Liver (tissue), 7 donors: ENCODE measurements at regions not wholly inside any gene's neighbourhood (a gene's known extent, or its start where the extent isn't known, plus 50 kb on each side); places are given as distances from the start of the nearest gene placed in this dataset.

Experiments used
- DNase-seq: peaks from one replicate; pipeline ENCODE4 v3.0.0-alpha.2; 2017; ENCODE audit warnings: low spot score
- H3K27ac ChIP-seq, 2 donors: one replicate each; pipeline ENCODE4 v1.7.0; 2013; ENCODE audit warnings: inconsistent platforms in 2 of 2, low read length in 2 of 2, control low read depth in 1 of 2, low read depth in 1 of 2, mild to moderate bottlenecking in 1 of 2
- H3K27me3 ChIP-seq, 4 donors: one replicate each; pipeline versions ENCODE4 v1.6.1 to v1.7.0; 2013; ENCODE audit warnings: low read length in 3 of 4, inconsistent platforms in 1 of 4, mild to moderate bottlenecking in 1 of 4, moderate library complexity in 1 of 4; ENCODE audit not compliant: control insufficient read depth in 4 of 4, insufficient read depth in 4 of 4
- H3K36me3 ChIP-seq, 4 donors: one replicate each; pipeline versions ENCODE4 v1.6.1 to v1.7.0; 2013; ENCODE audit warnings: low read length in 3 of 4, mild to moderate bottlenecking in 3 of 4, low read depth in 1 of 4, moderate library complexity in 1 of 4; ENCODE audit not compliant: control insufficient read depth in 4 of 4, insufficient read depth in 3 of 4
- H3K4me1 ChIP-seq, 4 donors: one replicate each; pipeline versions ENCODE4 v1.6.1 to v1.7.0; 2013; ENCODE audit warnings: low read length in 3 of 4, mild to moderate bottlenecking in 3 of 4, moderate library complexity in 1 of 4; ENCODE audit not compliant: control insufficient read depth in 4 of 4, insufficient read depth in 4 of 4
- H3K4me3 ChIP-seq, 3 donors: one replicate each; pipeline versions ENCODE4 v1.6.1 to v1.7.0; 2013; ENCODE audit warnings: low read length in 3 of 3, control low read depth in 1 of 3, low read depth in 1 of 3, mild to moderate bottlenecking in 1 of 3
- H3K9ac ChIP-seq, 2 donors: one replicate each; pipeline ENCODE4 v1.7.0; 2013; ENCODE audit warnings: low read length in 2 of 2, mild to moderate bottlenecking in 2 of 2, moderate library complexity in 2 of 2, control low read depth in 1 of 2, low read depth in 1 of 2
- H3K9me3 ChIP-seq, 4 donors: one replicate each; pipeline versions ENCODE4 v1.6.1 to v1.7.0; 2013; ENCODE audit warnings: low read length in 3 of 4; ENCODE audit not compliant: control insufficient read depth in 4 of 4
- ATF3 ChIP-seq: IDR thresholded peaks from 2 replicates; pipeline ENCODE4 v1.6.1; 2016; ENCODE audit warnings: antibody characterized with exemption
- GABPA ChIP-seq, 2 donors: IDR thresholded peaks in 1 of 2; conservative IDR thresholded peaks in 1 of 2; 2 replicates each; pipeline ENCODE4 v1.6.1; 2016; ENCODE audit warnings: antibody characterized with exemption in 2 of 2, mild to moderate bottlenecking in 1 of 2, moderate library complexity in 1 of 2
- HNF4A ChIP-seq, 2 donors: conservative IDR thresholded peaks; 2 replicates each; pipeline ENCODE4 v1.6.1; 2016; ENCODE audit warnings: antibody characterized with exemption in 2 of 2, mild to moderate bottlenecking in 2 of 2
- JUND ChIP-seq, 2 donors: IDR thresholded peaks; 2 replicates each; pipeline ENCODE4 v1.6.1; 2016; ENCODE audit warnings: antibody characterized with exemption in 2 of 2
- NR2F2 ChIP-seq: IDR thresholded peaks from 2 replicates; pipeline ENCODE4 v1.6.1; 2016; ENCODE audit warnings: antibody characterized with exemption
- RXRA ChIP-seq, 2 donors: IDR thresholded peaks; 2 replicates each; pipeline ENCODE4 v1.6.1; 2017 to 2018; ENCODE audit warnings: antibody characterized with exemption in 2 of 2, mild to moderate bottlenecking in 1 of 2
- SP1 ChIP-seq: IDR thresholded peaks from 2 replicates; pipeline ENCODE4 v1.6.1; 2018; ENCODE audit warnings: antibody characterized with exemption, mild to moderate bottlenecking
- YY1 ChIP-seq: IDR thresholded peaks from 2 replicates; pipeline ENCODE4 v1.6.1; 2016; ENCODE audit warnings: antibody characterized with exemption, mild to moderate bottlenecking
- ZBTB33 ChIP-seq: IDR thresholded peaks from 2 replicates; pipeline ENCODE4 v1.6.1; 2016; ENCODE audit warnings: antibody characterized with exemption
- WGBS: extraction: QIAGEN DNeasy Blood & Tissue Kit; methylation state at CpG from one replicate; pipeline ENCODE4 v1.1.7; 2013; 5-methylcytosine and 5-hydroxymethylcytosine counted together
- TF ChIP-seq, protein P1 (sequence below): IDR thresholded peaks from 2 replicates; pipeline ENCODE4 v1.6.1; 2016; ENCODE audit warnings: antibody characterized with exemption, mild to moderate bottlenecking
- donor health status: healthy.
- donor health status: healthy.
- donor health status: healthy.
- donor health status: healthy.

GRCh38 chr10:83994325-83994724, 145.0 kb upstream of the GHITM start:
- Histone ChIP-seq H3K27me3 (no peaks in the 10 kb centered on the region), H3K36me3 (no peaks in the 10 kb centered on the region), H3K9ac (no peak overlapping the region), H3K4me3 (no peak overlapping the region), H3K4me1 (peaks cover 0 to 2% (median 0%) of the 10 kb centered on the region in 4 donors), H3K27ac (no peak overlapping the region), H3K9me3 (no peaks in the 10 kb centered on the region)
- TF ChIP-seq HNF4A (conservative IDR thresholded peaks at IDR 0.05) (peak; percentile 54 to 65), JUND (IDR thresholded peaks at IDR 0.05) (no peak)
- 61% methylated on average over 3 of the region's 3 CpGs for WGBS
- DNase-seq: no peak

GRCh38 chr10:83995738-83996331, 143.5 kb upstream of the GHITM start:
- Histone ChIP-seq H3K36me3 (no peaks in the 10 kb centered on the region), H3K27me3 (no peaks in the 10 kb centered on the region), H3K4me1 (peaks cover 0 to 2% (median 0%) of the 10 kb centered on the region in 4 donors), H3K4me3 (no peak overlapping the region), H3K9ac (no peak overlapping the region), H3K27ac (no peak overlapping the region), H3K9me3 (no peaks in the 10 kb centered on the region)
- 82% methylated on average over 4 of the region's 4 CpGs for WGBS
- TF ChIP-seq GABPA (IDR thresholded peaks at IDR 0.05 in 1 of 2, conservative IDR thresholded peaks at IDR 0.05 in 1 of 2): no peak
- no peak for TF ChIP-seq SP1
- no peak for TF ChIP-seq RXRA (IDR thresholded peaks at IDR 0.05)
- TF ChIP-seq JUND (IDR thresholded peaks at IDR 0.05): no peak
- no peak for TF ChIP-seq ATF3
- TF ChIP-seq, protein P1, sequence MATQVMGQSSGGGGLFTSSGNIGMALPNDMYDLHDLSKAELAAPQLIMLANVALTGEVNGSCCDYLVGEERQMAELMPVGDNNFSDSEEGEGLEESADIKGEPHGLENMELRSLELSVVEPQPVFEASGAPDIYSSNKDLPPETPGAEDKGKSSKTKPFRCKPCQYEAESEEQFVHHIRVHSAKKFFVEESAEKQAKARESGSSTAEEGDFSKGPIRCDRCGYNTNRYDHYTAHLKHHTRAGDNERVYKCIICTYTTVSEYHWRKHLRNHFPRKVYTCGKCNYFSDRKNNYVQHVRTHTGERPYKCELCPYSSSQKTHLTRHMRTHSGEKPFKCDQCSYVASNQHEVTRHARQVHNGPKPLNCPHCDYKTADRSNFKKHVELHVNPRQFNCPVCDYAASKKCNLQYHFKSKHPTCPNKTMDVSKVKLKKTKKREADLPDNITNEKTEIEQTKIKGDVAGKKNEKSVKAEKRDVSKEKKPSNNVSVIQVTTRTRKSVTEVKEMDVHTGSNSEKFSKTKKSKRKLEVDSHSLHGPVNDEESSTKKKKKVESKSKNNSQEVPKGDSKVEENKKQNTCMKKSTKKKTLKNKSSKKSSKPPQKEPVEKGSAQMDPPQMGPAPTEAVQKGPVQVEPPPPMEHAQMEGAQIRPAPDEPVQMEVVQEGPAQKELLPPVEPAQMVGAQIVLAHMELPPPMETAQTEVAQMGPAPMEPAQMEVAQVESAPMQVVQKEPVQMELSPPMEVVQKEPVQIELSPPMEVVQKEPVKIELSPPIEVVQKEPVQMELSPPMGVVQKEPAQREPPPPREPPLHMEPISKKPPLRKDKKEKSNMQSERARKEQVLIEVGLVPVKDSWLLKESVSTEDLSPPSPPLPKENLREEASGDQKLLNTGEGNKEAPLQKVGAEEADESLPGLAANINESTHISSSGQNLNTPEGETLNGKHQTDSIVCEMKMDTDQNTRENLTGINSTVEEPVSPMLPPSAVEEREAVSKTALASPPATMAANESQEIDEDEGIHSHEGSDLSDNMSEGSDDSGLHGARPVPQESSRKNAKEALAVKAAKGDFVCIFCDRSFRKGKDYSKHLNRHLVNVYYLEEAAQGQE: no peak
- TF ChIP-seq ZBTB33: no peak
- no peak for TF ChIP-seq YY1
- no peak for TF ChIP-seq HNF4A (conservative IDR thresholded peaks at IDR 0.05)
- no peak for TF ChIP-seq NR2F2
- no peak for DNase-seq

DNA sequence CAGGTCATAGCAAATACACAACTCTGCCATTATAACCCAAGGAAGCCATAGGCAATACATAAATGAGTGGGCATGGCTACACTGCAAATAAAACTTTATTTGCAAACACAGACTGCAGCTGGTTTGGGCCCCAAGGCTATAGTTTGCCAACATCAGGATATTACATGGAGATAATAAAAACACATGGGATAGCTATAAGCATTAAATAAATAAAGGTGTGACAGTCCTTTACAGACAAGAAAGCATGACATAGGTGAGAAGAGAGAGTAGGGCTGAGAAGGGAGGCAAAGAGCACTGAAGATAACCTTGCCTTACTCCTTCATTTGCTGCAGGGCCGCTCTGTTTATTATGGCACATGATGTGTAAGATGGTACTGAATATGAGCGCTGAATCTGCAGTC, 135.1 kb upstream of the GHITM start:
- no peak overlapping the region for H3K27ac ChIP-seq
- no peaks in the 10 kb centered on the region for H3K4me1 ChIP-seq
- H3K36me3 ChIP-seq: no peaks in the 10 kb centered on the region
- TF ChIP-seq HNF4A (conservative IDR thresholded peaks at IDR 0.05): no peak
- no peak for TF ChIP-seq YY1
- DNase-seq: no peak
- H3K4me3 ChIP-seq: no peak overlapping the region
- WGBS: 86% methylated on average over 2 of the region's 2 CpGs
- H3K9me3 ChIP-seq: no peaks in the 10 kb centered on the region
- H3K27me3 ChIP-seq: peaks cover 0 to 2% (median 0%) of the 10 kb centered on the region in 4 donors
- H3K9ac ChIP-seq: no peak overlapping the region
